Lung microvascular endothelial cell (primary cell): ENCODE measurements at regions not wholly inside any gene's neighbourhood (a gene's known extent, or its start where the extent isn't known, plus 50 kb on each side); places are given as distances from the start of the nearest gene placed in this dataset.

Source experiments
- DNase-seq, 2 donors: peaks; one replicate each; pipeline versions ENCODE4 v3.0.0 to v3.0.0-alpha.2; 2010; ENCODE audit warnings: low read depth in 2 of 2

GRCh38 chr1:147452809-147453208, 88.5 kb upstream of the BCL9 start:
- DNase-seq, result no peak

DNA sequence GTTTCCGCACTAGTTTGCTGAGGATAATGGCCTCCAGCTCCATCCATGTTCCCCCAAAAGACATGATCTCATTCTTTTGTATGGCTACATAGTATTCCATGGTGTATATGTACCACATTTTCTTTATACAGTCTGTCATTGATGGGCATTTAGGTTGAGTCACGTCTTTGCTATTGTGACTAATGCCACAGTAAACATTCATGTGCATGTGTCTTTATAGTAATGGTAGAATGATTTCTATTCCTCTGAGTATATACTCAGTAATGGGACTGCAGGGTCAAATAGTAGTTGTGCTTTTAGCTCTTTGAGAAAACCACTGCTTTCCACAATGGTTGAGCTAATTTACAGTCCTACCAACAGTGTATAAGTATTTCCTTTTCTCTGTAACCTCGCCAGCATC, 78.3 kb upstream of the BCL9 start:
- DNase-seq, result no peak

DNA sequence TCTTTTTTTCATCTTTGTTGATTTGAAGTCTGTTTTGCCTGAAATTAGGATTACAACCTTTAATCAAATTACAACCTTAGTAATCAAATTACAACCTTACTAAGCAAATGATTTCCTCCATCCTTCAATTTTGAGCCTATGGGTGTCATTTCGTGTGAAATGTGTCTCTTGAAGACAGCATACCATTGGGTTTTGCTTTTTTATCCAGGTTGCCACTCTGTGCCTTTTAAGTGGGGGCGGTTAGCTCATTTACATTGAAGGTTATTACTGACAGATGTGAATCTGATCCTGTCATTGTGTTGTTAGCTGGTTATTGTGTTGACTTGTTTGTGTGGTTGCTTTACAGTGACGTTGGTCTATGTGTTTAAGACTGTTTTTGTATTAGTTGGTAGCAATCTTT, 74.8 kb upstream of the BCL9 start:
- DNase-seq, result no peak

DNA sequence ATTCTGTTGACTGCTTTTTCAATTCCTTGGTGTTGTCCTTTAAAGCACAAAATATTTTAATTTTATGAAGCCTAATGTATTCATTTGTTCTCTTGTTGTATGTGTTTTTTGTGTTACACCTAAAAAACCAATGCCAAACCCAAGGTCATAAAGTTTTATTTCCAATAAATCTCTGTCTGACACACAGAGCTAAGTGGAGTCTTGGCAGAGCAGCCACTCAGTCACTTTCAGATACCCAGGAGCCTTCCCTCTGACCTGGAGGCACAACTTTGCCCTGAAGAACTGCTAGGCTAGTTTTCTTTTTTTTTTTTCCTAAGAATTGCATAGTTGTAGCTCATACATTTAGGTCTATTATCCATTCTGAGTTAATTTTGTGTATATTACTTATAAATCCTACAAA, 71.2 kb upstream of the BCL9 start:
- no peak for DNase-seq

DNA sequence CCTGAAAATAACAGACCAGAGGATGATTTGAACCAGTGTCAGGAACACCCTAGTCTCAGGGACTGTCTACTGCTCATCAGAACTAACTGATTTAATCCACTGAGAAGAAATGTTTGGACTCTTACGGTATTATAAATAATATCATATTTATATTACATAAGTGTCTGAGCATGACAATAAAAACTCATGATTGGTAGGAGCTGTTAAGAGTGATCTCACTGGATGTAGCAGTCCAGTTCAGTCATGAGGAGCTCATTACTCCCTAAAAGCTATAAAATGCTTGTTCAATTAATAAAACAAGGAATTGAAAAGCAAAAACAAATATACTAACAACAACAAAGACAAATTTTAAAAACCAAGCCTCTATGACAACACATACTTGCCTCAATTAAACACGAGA, 68.8 kb upstream of the BCL9 start:
- DNase-seq, result no peak

GRCh38 chr1:147472966-147473732, 68.2 kb upstream of the BCL9 start:
- DNase-seq, result no peak

DNA sequence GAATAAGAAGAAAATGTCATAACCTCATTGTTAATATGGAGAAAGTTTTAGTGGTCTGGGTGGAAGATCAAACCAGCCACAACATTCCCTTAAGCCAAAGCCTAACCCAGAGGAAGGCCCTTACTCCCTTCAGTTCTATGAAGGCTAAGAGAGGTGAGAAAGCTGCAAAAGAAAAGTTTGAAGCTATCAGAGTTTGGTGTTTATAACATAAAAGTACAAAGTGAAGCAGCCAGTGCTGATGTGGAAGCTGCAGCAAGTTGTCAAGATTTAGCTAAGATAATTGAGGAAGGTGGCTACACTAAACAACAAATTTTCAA, 67.6 kb upstream of the BCL9 start:
- DNase-seq, result no peak

DNA sequence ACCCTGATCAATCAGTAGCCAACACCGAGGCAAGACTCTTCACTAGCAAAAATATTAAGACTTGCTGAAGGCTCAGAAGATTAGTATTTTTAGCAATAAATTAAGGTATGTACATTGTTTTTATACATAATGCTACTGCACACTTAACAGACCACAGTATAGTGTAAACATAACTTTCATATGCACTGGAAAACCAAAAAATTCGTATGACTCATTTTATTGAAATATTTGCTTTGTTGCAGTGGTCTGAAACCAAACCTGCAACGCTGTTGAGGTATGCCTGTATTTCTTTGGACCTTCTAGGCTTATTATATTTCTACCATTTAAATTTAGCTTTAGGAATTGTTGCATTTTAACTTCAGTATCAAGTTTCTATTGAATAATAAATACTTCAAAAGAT, 65.8 kb upstream of the BCL9 start:
- DNase-seq, result no peak

GRCh38 chr1:147478521-147478920, 62.8 kb upstream of the BCL9 start:
- no peak for DNase-seq

- no peak for DNase-seq
These were observed 61.3 kb upstream of the BCL9 start for GRCh38 chr1:147479864-147480564.

GRCh38 chr1:147480565-147480935, 60.8 kb upstream of the BCL9 start:
- no peak for DNase-seq

DNA sequence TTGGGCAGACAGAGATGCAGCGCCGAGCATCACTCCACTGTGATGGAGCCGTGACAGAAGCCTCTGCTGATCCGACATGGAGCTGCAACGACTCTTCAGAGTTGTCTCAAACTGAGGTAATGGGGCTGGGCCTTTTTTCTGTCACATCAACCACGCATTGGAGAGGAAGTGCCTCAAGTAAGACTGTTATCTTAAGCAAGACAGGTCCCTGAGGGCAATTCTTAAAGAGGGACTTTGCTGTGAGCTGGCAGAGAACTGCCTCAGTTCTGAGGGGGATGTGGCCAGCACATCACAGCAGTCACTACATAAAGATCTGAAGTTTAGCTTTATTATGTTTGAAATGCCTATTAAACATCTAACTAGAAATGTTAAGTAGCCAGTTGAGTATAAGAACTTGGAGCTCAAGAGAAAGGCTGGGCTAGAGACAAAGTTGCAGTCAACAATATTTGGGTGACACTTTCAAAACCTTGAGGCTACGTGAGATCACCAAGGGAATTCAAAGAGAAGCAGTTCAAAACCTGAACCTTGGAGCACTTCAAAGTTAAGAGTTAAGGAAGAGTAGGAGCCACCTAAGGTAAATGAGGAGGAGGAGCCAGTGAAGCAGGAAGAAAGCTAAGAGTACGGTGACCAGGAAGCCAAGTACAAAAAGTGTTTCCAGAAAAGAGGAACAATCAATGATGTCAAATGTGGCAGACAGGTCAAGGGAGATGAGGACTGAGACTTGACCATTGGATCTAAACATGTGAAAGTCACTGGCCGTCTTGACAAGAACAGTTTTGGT, 54.2 kb upstream of the BCL9 start:
- DNase-seq, result no peak

- no peak for DNase-seq
These were observed 50.2 kb upstream of the BCL9 start for GRCh38 chr1:147491098-147491497.
